ENCODE measurements at regions not wholly inside any gene's neighbourhood (a gene's known extent, or its start where the extent isn't known, plus 50 kb on each side); places are given as distances from the start of the nearest gene placed in this dataset.

DNA sequence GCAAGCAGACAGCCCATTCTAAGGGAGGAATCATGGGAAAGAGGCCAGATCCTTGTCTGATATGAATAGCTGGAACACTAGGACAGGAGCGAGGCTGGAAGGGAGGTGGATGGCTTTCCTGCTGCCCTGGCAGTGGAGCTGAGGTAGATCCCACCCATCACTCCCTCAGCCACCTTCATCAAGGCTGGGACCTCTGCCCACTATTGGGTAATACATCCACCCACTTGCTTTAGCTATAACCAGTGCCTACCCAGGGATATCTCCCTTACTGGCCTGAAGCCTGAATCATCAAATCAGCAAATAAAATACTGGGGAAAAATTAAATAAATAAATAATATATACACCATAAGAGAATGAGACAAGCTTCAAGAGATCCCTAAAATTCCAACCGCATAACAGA lies 183.2 kb upstream of the KYNU start:
- DNase-seq (ENCODE audit: low read depth), result no peak
- no peak overlapping the region for H3K4me3 ChIP-seq (ENCODE audit: low read depth, low read length)
- TF ChIP-seq, protein P1, sequence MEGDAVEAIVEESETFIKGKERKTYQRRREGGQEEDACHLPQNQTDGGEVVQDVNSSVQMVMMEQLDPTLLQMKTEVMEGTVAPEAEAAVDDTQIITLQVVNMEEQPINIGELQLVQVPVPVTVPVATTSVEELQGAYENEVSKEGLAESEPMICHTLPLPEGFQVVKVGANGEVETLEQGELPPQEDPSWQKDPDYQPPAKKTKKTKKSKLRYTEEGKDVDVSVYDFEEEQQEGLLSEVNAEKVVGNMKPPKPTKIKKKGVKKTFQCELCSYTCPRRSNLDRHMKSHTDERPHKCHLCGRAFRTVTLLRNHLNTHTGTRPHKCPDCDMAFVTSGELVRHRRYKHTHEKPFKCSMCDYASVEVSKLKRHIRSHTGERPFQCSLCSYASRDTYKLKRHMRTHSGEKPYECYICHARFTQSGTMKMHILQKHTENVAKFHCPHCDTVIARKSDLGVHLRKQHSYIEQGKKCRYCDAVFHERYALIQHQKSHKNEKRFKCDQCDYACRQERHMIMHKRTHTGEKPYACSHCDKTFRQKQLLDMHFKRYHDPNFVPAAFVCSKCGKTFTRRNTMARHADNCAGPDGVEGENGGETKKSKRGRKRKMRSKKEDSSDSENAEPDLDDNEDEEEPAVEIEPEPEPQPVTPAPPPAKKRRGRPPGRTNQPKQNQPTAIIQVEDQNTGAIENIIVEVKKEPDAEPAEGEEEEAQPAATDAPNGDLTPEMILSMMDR (IDR thresholded peaks at IDR 0.05; ENCODE audit: low read depth, low read length, missing control alignments), result no peak

DNA sequence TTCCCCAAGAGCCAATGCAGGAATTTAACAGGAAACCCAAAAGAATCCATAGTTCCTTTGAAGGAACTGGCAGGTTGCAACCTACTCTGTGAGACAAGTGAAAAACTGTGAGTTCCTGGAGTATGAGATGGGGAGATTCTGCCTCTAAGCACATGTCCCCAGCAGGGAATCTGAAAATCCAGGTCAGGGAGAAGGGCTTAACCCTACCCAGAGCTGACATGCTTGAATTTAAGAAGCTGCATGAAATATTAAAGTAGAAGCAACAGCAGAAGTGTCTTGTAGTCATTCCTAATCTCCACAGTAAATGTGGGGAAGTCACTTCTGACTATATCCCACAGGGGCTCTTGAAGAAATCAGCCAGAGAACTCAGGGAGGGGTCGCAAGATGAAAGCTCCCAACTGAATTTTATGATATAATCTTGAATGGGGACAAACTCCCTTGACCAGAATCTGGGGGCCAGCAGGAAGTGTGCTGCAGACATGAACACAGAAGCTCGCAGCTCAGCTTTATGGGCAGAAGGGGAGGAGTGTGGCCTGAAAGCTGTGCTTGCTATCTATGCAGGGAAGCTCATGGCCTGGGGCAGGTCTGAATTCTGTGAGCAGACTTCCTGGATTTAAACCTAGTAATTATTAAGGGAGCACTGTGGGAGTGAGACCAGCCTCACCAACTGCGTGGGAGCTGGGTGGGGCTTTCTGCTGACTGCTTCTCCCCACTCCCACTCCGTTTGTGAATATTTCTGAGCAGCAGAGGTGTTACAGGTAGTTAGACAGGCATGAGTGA lies 184.1 kb upstream of the KYNU start:
- no peak overlapping the region for H3K4me3 ChIP-seq (ENCODE audit: low read depth, low read length)
- TF ChIP-seq, protein P1 (IDR thresholded peaks at IDR 0.05; ENCODE audit: low read depth, low read length, missing control alignments), result no peak
- no peak for DNase-seq (ENCODE audit: low read depth)

DNA sequence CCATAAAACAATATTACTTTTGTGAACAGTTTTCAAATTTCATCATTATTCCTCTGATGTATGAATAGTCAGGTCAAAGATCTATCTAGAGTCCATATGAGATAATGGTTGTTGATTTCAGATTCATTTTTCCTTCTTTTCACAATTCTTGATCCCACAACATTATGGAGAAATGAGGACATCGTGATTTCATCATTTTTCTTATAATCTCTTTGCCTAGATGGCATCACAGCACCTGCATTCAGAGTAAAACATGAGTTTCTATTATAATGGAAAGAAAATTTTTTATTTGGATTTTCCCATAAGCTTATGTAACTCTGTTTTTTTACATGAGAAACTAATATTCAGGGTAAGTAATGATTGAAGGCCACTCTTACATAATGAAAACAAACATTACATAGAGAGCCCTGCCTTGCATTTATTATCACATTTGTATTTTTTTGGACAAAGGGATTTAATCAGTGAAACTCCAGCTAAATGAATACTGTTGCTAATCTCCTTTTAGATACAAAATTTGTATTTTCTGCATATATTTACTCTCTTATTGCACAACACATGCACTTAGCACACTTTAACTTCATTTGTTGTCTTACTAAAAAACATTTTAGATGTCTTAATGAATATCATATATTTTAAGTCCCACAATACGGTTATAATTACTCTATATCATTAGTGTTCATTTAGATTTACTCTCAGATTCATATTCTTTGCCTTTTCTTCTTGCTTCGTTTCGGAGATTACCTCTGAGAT lies 188.4 kb upstream of the KYNU start:
- no peak overlapping the region for H3K4me3 ChIP-seq (ENCODE audit: low read depth, low read length)
- TF ChIP-seq, protein P1 (IDR thresholded peaks at IDR 0.05; ENCODE audit: low read depth, low read length, missing control alignments), result no peak
- DNase-seq (ENCODE audit: low read depth), result no peak

DNA sequence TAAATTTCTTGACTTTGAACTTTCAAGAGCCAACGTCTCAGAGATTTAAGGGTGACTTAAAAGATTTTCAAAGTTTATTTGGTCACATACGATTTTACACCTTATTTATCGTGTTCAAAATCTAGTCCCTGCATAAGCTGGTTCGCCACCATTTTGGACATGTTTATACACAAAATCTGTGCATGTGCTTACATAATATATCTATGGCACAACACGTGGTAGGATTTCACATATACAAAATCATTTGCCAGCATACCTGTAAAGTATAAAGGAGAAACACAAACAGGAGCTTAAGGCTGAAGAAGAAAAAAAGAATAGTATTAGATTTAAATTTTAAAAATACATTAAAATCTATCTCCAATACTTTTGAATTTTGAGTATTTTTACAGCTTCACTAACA lies 190.0 kb upstream of the KYNU start:
- no peak overlapping the region for H3K4me3 ChIP-seq (ENCODE audit: low read depth, low read length)
- TF ChIP-seq, protein P1 (IDR thresholded peaks at IDR 0.05; ENCODE audit: low read depth, low read length, missing control alignments), result no peak
- DNase-seq (ENCODE audit: low read depth), result no peak

DNA sequence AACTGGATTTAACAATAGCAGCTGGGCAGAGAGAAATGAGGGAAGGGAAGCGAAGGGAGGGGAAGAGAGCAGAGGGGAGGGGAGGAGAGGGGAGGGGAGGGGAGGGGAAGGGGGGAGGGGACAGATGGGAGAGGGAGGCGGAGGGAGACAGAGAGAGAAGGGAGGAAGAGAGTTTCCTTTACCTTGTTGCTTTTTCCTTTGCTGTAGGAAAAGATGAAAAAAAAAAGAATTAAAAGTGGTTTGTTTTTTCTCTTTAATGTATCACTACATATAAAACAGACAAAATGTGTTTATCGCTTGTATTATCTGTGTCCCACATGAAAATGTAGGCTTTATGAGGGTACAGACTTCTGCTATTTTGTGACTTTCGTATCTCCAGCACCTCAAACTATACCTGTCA lies 190.4 kb upstream of the KYNU start:
- H3K4me3 ChIP-seq (ENCODE audit: low read depth, low read length), result no peak overlapping the region
- TF ChIP-seq, protein P1 (IDR thresholded peaks at IDR 0.05; ENCODE audit: low read depth, low read length, missing control alignments), result no peak
- DNase-seq (ENCODE audit: low read depth), result no peak

DNA sequence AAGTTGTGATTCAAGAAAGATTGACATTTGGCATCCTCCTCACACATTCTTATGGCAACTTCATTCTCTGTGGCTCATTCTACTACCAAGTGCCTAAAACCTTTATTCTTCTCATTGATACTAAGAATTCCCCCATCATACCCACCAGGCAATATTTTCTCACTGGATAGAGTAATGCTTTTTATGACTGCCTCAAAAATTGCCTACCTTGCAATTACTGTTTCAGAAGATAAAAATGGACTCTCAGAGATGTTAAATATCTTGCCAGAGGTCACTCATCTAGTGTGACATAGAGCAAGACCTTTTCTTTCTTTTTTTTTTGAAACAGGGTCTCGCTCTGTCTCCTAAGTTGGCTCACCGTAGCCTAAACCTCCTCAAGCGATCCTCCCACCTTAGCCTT lies 192.8 kb upstream of the KYNU start:
- no peak overlapping the region for H3K4me3 ChIP-seq (ENCODE audit: low read depth, low read length)
- TF ChIP-seq, protein P1 (IDR thresholded peaks at IDR 0.05; ENCODE audit: low read depth, low read length, missing control alignments), result no peak
- no peak for DNase-seq (ENCODE audit: low read depth)

Data from GM12864 (cell line).